ENCODE measurements at regions not wholly inside any gene's neighbourhood (a gene's known extent, or its start where the extent isn't known, plus 50 kb on each side); places are given as distances from the start of the nearest gene placed in this dataset.

- no peak for TF ChIP-seq CTCF (IDR thresholded peaks at IDR 0.05)
- no peak for TF ChIP-seq EP300 (IDR thresholded peaks at IDR 0.05)
- TF ChIP-seq POLR2A (IDR thresholded peaks at IDR 0.05), result no peak
- TF ChIP-seq POLR2AphosphoS5 (IDR thresholded peaks at IDR 0.05), result no peak
Observed at GRCh38 chr5:86320266-86320665, 297.5 kb upstream of the COX7C start.

Data from upper lobe of left lung (tissue), 4 donors.